Naive thymus-derived CD4-positive, alpha-beta T cell (primary cell): ENCODE measurements at regions not wholly inside any gene's neighbourhood (a gene's known extent, or its start where the extent isn't known, plus 50 kb on each side); places are given as distances from the start of the nearest gene placed in this dataset.
A peak's percentile ranks its signal among the peaks of the same experiment; 100 is the strongest.

Experiments
- ATAC-seq: fragments of 150-1000 bp; cut with Tn5 transposase; 2 replicates; pipeline ENCODE4 v1.10.0; 2021; ENCODE audit warnings: mild to moderate bottlenecking, moderate library complexity
- CTCF ChIA-PET: fragments of 350-600 bp; sonication (Branson Sonifier 250); formaldehyde crosslinking; loops from one replicate; lab custom pipeline; 2021; ENCODE audit warnings: antibody characterized with exemption; lab: Charles Lee
- POLR2A ChIA-PET: fragments of 350-600 bp; sonication (Branson Sonifier 250); formaldehyde crosslinking; loops from one replicate; lab custom pipeline; 2021; ENCODE audit warnings: antibody characterized with exemption, inconsistent platforms; lab: Charles Lee
- DNase-seq, 9 donors: peaks; one replicate each; pipeline versions ENCODE4 v3.0.0 to v3.0.0-alpha.2; 2020 to 2022; ENCODE audit warnings: mixed read lengths in 1 of 9
- H3K27ac ChIP-seq: one replicate; pipeline ENCODE4 v1.7.0; 2013; ENCODE audit warnings: mild to moderate bottlenecking, low read depth, low read length, moderate library complexity
- H3K27me3 ChIP-seq, 2 donors: one replicate each; pipeline ENCODE4 v1.7.0; 2013; ENCODE audit warnings: low read length in 2 of 2, mild to moderate bottlenecking in 2 of 2, moderate library complexity in 2 of 2; ENCODE audit not compliant: control insufficient read depth in 2 of 2, insufficient read depth in 2 of 2
- H3K36me3 ChIP-seq, 3 experiments: 1 replicate in 2 of 3; 2 replicates in 1 of 3; pipeline ENCODE4 v1.7.0; 2013; ENCODE audit warnings: low read length in 3 of 3, mild to moderate bottlenecking in 3 of 3, moderate library complexity in 1 of 3; ENCODE audit not compliant: insufficient read depth in 3 of 3, control insufficient read depth in 2 of 3
- H3K4me1 ChIP-seq, 2 donors: one replicate each; pipeline ENCODE4 v1.7.0; 2013; ENCODE audit warnings: low read length in 2 of 2, mild to moderate bottlenecking in 2 of 2, moderate library complexity in 1 of 2; ENCODE audit not compliant: control insufficient read depth in 2 of 2, insufficient read depth in 2 of 2
- H3K4me3 ChIP-seq: 2 replicates; pipeline ENCODE4 v1.7.0; 2013; ENCODE audit warnings: mild to moderate bottlenecking, low read length
- H3K9me3 ChIP-seq, 3 experiments: 1 replicate in 2 of 3; 2 replicates in 1 of 3; pipeline ENCODE4 v1.7.0; 2013; ENCODE audit warnings: low read length in 3 of 3; ENCODE audit not compliant: control insufficient read depth in 2 of 3
- H3K27ac Mint-ChIP-seq, 9 donors: one replicate each; pipeline ENCODE4 v1.8.0; 2020 to 2022; ENCODE audit warnings: mixed read lengths in 9 of 9, mild to moderate bottlenecking in 8 of 9, moderate library complexity in 5 of 9, inconsistent platforms in 2 of 9
- H3K27me3 Mint-ChIP-seq, 5 donors: one replicate each; pipeline ENCODE4 v1.8.0; 2021 to 2022; ENCODE audit warnings: mixed read lengths in 5 of 5, mild to moderate bottlenecking in 1 of 5
- H3K36me3 Mint-ChIP-seq, 5 donors: one replicate each; pipeline ENCODE4 v1.8.0; 2020 to 2022; ENCODE audit warnings: mixed read lengths in 5 of 5, mild to moderate bottlenecking in 3 of 5, inconsistent platforms in 1 of 5
- H3K4me1 Mint-ChIP-seq, 7 donors: one replicate each; pipeline ENCODE4 v1.8.0; 2020 to 2022; ENCODE audit warnings: mixed read lengths in 7 of 7, mild to moderate bottlenecking in 3 of 7, inconsistent platforms in 1 of 7
- H3K4me3 Mint-ChIP-seq, 10 donors: one replicate each; pipeline ENCODE4 v1.8.0; 2020 to 2022; ENCODE audit warnings: mild to moderate bottlenecking in 10 of 10, mixed read lengths in 10 of 10, moderate library complexity in 6 of 10, inconsistent platforms in 2 of 10
- H3K9me3 Mint-ChIP-seq, 11 donors: one replicate each; pipeline ENCODE4 v1.8.0; 2020 to 2022; ENCODE audit warnings: mixed read lengths in 11 of 11, mild to moderate bottlenecking in 4 of 11, inconsistent platforms in 1 of 11, moderate library complexity in 1 of 11
- intact Hi-C, 2 donors: fragments of 100-400 bp; cut with micrococcal nuclease; formaldehyde crosslinking; loops; one replicate each; pipeline ENCODE4 v1.15.1; 2023

DNA sequence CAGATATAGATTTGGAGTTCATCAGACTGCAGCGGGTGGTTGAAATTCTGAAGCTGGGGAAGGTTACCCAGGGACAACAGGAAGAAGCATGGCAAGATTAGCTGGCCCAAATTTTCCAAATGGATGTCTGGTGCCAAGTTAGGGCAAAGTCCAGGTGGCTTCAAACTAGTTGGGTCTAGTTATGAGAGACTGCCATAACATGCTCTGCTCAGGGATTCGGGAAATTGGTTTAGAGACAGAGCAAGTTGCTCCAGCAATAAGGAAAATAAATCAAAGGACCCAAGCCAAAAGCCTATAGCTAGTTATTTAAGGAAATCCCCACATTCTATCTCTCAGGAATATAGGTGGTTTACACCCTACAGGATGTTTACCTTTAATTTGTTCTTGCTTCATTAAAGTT is 125.7 kb upstream of the BTG1 start:
- peaks cover 5 to 37% (median 21%) of the 10 kb centered on the region in 7 donors for H3K4me1 Mint-ChIP-seq
- Histone ChIP-seq H3K4me3 (no peak overlapping the region), H3K4me1 (no peaks in the 10 kb centered on the region), H3K27me3 (no peaks in the 10 kb centered on the region), H3K36me3 (no peaks in the 10 kb centered on the region), H3K27ac (no peak overlapping the region), H3K9me3 (no peaks in the 10 kb centered on the region)
- DNase-seq (no peak), ATAC-seq (no peak)
- intact Hi-C loops = loop anchor here in 1 of 2 donors (2.0 kb wide), 2 partner anchors 13 to 15 kb away; no protein-coding TSS in a partner anchor
- CTCF ChIA-PET = interaction anchor here (0.8 kb wide), 1 partner anchor 12 kb away, joined by 3 read pairs; no protein-coding TSS in a partner anchor
- peaks cover 0 to 14% (median 0%) of the 10 kb centered on the region in 11 donors for H3K9me3 Mint-ChIP-seq
- peak overlapping the region in 2 of 9 donors; percentile 2 to 29 for H3K27ac Mint-ChIP-seq
- POLR2A ChIA-PET = interaction anchor here (0.7 to 2.5 kb wide), 2 partner anchors 126 to 635 kb away, joined by 4 to 8 read pairs; partner anchors contain the start of gene BTG1
- H3K27me3 Mint-ChIP-seq = no peaks in the 10 kb centered on the region
- H3K36me3 Mint-ChIP-seq = peaks cover 0 to 9% (median 0%) of the 10 kb centered on the region in 5 donors
- H3K4me3 Mint-ChIP-seq = no peak overlapping the region

GRCh38 chr12:92270521-92270920 is 124.9 kb upstream of the BTG1 start:
- Histone ChIP-seq H3K27me3 (no peaks in the 10 kb centered on the region), H3K4me1 (no peaks in the 10 kb centered on the region), H3K9me3 (no peaks in the 10 kb centered on the region), H3K36me3 (no peaks in the 10 kb centered on the region), H3K4me3 (no peak overlapping the region), H3K27ac (no peak overlapping the region)
- Mint-ChIP-seq H3K36me3 (peaks cover 0 to 9% (median 0%) of the 10 kb centered on the region in 5 donors), H3K9me3 (peaks cover 0 to 14% (median 0%) of the 10 kb centered on the region in 11 donors), H3K4me1 (peaks cover 5 to 36% (median 21%) of the 10 kb centered on the region in 7 donors), H3K27ac (peak overlapping the region in 1 of 9 donors; percentile 2), H3K27me3 (no peaks in the 10 kb centered on the region), H3K4me3 (no peak overlapping the region)
- intact Hi-C loops = loop anchor here in 1 of 2 donors (2.0 kb wide), 2 partner anchors 14 kb away; no protein-coding TSS in a partner anchor
- POLR2A ChIA-PET = interaction anchor here (0.7 to 2.5 kb wide), 3 partner anchors 125 to 634 kb away, joined by 4 to 8 read pairs (median 4); partner anchors contain the start of gene BTG1
- no peak for DNase-seq
- ATAC-seq = no peak
- CTCF ChIA-PET = no interaction called here

GRCh38 chr12:92268946-92269345 is 123.3 kb upstream of the BTG1 start:
- no peaks in the 10 kb centered on the region for H3K9me3 ChIP-seq
- CTCF ChIA-PET = no interaction called here
- no peaks in the 10 kb centered on the region for H3K27me3 Mint-ChIP-seq
- H3K36me3 Mint-ChIP-seq = peaks cover 0 to 8% (median 0%) of the 10 kb centered on the region in 5 donors
- peaks cover 0 to 12% (median 0%) of the 10 kb centered on the region in 11 donors for H3K9me3 Mint-ChIP-seq
- ATAC-seq = no peak
- no peak for DNase-seq
- H3K27me3 ChIP-seq = no peaks in the 10 kb centered on the region
- H3K4me3 ChIP-seq = no peak overlapping the region
- H3K36me3 ChIP-seq = no peaks in the 10 kb centered on the region
- H3K27ac ChIP-seq = no peak overlapping the region
- intact Hi-C loops = no loop called here
- H3K4me1 ChIP-seq = no peaks in the 10 kb centered on the region
- H3K4me3 Mint-ChIP-seq = no peak overlapping the region
- POLR2A ChIA-PET = interaction anchor here (0.6 to 2.5 kb wide), 2 partner anchors 123 to 223 kb away, joined by 4 to 8 read pairs; partner anchors contain the start of gene BTG1
- H3K27ac Mint-ChIP-seq = no peak overlapping the region
- peaks cover 5 to 34% (median 21%) of the 10 kb centered on the region in 7 donors for H3K4me1 Mint-ChIP-seq

GRCh38 chr12:92261692-92262091 is 116.0 kb upstream of the BTG1 start:
- Mint-ChIP-seq H3K4me1 (peaks cover 12 to 48% (median 38%) of the 10 kb centered on the region in 7 donors), H3K27me3 (no peaks in the 10 kb centered on the region), H3K4me3 (no peak overlapping the region), H3K27ac (no peak overlapping the region), H3K36me3 (peaks cover 0 to 4% (median 0%) of the 10 kb centered on the region in 5 donors), H3K9me3 (peaks cover 0 to 5% (median 0%) of the 10 kb centered on the region in 11 donors)
- ChIA-PET POLR2A (interaction anchor here (1.4 kb wide), 1 partner anchor 10 kb away, joined by 4 read pairs; no protein-coding TSS in a partner anchor), CTCF (interaction anchor here (0.5 to 0.7 kb wide), 2 partner anchors 10 to 24 kb away, joined by 3 to 4 read pairs; no protein-coding TSS in a partner anchor)
- peaks cover 0 to 13% of the 10 kb centered on the region in 2 donors for H3K4me1 ChIP-seq
- DNase-seq (no peak), ATAC-seq (no peak)
- H3K4me3 ChIP-seq = no peak overlapping the region
- no peak overlapping the region for H3K27ac ChIP-seq
- H3K27me3 ChIP-seq = no peaks in the 10 kb centered on the region
- H3K9me3 ChIP-seq = no peaks in the 10 kb centered on the region
- no peaks in the 10 kb centered on the region for H3K36me3 ChIP-seq
- intact Hi-C loops = loop anchor here in 1 of 2 donors (5.0 kb wide), 1 partner anchor 44 kb away; no protein-coding TSS in a partner anchor

- H3K4me1 Mint-ChIP-seq = peaks cover 16 to 54% (median 44%) of the 10 kb centered on the region in 7 donors
- CTCF ChIA-PET = interaction anchor here (0.5 to 0.7 kb wide), 2 partner anchors 9 to 25 kb away, joined by 3 to 4 read pairs; no protein-coding TSS in a partner anchor
- no peak for ATAC-seq
Measured at GRCh38 chr12:92261071-92261470, 115.4 kb upstream of the BTG1 start.

GRCh38 chr12:92259696-92260251 is 114.1 kb upstream of the BTG1 start:
- H3K27ac Mint-ChIP-seq = peak overlapping the region; percentile 33 to 91 (median 87)
- ChIA-PET CTCF (interaction anchor here (0.6 kb wide), 2 partner anchors 192 to 697 kb away, joined by 4 read pairs; no protein-coding TSS in a partner anchor), POLR2A (interaction anchor here (0.9 to 2.0 kb wide), 5 partner anchors 8 to 139 kb away, joined by 3 to 7 read pairs (median 6); partner anchors contain the start of gene BTG1)
- no peaks in the 10 kb centered on the region for H3K27me3 Mint-ChIP-seq
- H3K9me3 Mint-ChIP-seq = peaks cover 0 to 10% (median 0%) of the 10 kb centered on the region in 11 donors
- Histone ChIP-seq H3K4me3 (no peak overlapping the region), H3K4me1 (peaks cover 0 to 13% of the 10 kb centered on the region in 2 donors), H3K9me3 (no peaks in the 10 kb centered on the region), H3K27ac (peak overlapping the region; percentile 37), H3K36me3 (no peaks in the 10 kb centered on the region), H3K27me3 (no peaks in the 10 kb centered on the region)
- peak overlapping the region; percentile 2 to 77 (median 52) for H3K4me3 Mint-ChIP-seq
- peaks cover 16 to 60% (median 44%) of the 10 kb centered on the region in 7 donors for H3K4me1 Mint-ChIP-seq
- peaks cover 0 to 13% (median 3%) of the 10 kb centered on the region in 5 donors for H3K36me3 Mint-ChIP-seq
- intact Hi-C loops = loop anchor here in 1 of 2 donors (5.0 kb wide), 1 partner anchor 42 kb away; no protein-coding TSS in a partner anchor
- DNase-seq (peak in 2 of 9 donors; percentile 3 to 8), ATAC-seq (no peak)

More at GRCh38 chr12:92261071-92261470, 115.4 kb upstream of the BTG1 start:
- Mint-ChIP-seq H3K27ac (peak overlapping the region in 2 of 9 donors; percentile 5 to 53), H3K27me3 (no peaks in the 10 kb centered on the region), H3K36me3 (peaks cover 0 to 7% (median 0%) of the 10 kb centered on the region in 5 donors), H3K4me3 (no peak overlapping the region), H3K9me3 (peaks cover 0 to 5% (median 0%) of the 10 kb centered on the region in 11 donors)
- intact Hi-C loops = loop anchor here in 1 of 2 donors (5.0 kb wide), 1 partner anchor 44 kb away; no protein-coding TSS in a partner anchor
- Histone ChIP-seq H3K36me3 (no peaks in the 10 kb centered on the region), H3K9me3 (no peaks in the 10 kb centered on the region), H3K27me3 (no peaks in the 10 kb centered on the region), H3K27ac (no peak overlapping the region), H3K4me3 (no peak overlapping the region), H3K4me1 (peaks cover 0 to 13% of the 10 kb centered on the region in 2 donors)
- POLR2A ChIA-PET = interaction anchor here (0.6 to 1.4 kb wide), 3 partner anchors 9 to 138 kb away, joined by 3 to 4 read pairs (median 4); no protein-coding TSS in a partner anchor
- no peak for DNase-seq
